GM21447 (cell line): ENCODE measurements at regions not wholly inside any gene's neighbourhood (a gene's known extent, or its start where the extent isn't known, plus 50 kb on each side); places are given as distances from the start of the nearest gene placed in this dataset.
"Not testable (repeated sequence)": the region's sequence is repeated elsewhere in the genome, so short reads cannot be mapped to it uniquely, and the experiment has no call there.

ENCODE experiments used
- ATAC-seq: cut with Tn5 transposase; IDR thresholded peaks from one replicate; pipeline ENCODE4 v1.9.1; 2021; ENCODE audit not compliant: unreplicated experiment

DNA sequence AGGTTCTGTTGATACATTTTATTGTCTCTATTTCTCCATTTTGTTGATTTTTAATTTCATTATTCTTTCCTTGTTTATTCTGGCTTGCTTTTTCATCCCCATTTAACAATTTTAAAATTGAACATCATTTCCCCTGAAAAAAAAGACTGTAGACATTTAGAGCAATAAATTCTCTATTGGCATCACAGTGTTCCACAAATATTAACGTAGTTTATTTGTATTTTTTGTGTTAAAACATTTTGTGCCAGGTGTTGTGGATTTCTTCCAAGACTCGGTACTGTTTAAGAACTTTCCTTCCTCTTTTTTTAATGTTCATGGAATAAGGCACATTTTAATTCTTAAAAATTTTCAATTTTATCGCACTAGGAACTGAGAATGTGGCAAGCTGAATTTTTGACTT, 156.1 kb upstream of the NPY start:
- ATAC-seq = no peak

DNA sequence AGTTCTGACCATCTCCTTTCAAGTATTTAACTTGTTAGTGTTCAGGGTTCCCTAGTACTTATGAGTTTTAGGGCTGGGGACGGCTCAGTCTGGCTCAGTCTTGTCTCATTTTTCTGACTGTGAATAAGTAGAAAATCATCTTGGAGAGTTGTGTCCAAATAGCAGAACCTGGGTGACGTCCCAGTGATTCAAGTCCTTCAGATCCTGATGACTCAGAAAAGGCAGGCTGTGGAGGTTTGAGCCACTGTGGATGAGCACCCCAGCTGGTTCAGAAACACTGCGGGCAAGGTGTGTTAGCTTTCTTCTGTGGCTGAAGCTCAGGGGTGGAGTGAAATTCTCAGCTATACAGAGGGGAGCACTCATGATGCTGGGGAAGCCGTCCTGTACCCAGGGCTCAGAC, 154.4 kb upstream of the NPY start:
- no peak for ATAC-seq

DNA sequence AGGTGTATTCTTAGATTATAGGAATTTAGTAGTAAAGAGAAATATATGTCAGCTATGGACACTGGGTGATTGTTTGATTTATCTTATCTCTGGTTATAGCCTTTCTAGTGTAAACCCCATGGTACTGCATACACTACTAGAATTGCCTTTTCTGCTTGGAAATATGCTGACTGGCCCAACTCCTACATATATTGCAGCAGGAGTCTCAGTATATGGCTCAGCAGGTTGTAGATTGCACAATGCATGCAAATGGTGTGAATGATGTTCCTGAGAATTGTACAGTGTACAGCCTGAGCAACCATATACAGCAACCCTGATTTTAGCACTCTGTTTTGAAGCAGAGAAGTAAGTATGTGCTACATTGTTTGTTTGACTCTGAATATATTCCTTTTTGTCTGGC, 153.4 kb upstream of the NPY start:
- ATAC-seq = no peak

DNA sequence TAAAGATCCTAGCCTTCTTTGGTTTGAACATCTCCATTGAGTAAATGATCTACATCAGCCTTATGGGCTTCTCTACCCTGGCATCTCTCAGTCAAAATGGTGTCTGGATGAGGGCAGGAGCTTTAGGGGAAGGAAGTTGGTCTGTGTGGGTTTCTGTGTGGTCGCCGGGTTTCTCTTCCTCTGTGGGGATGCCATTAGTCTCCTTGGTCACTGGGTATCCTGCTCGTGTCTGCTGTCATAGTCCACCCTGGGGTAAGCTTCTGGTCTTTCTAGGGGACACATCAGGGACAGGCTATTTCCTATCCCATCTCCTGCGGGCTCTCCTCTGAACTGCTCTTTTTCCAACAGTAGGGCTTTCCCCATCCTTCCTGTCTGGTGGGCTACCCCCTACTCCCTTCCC, 150.3 kb upstream of the NPY start:
- ATAC-seq = no peak

DNA sequence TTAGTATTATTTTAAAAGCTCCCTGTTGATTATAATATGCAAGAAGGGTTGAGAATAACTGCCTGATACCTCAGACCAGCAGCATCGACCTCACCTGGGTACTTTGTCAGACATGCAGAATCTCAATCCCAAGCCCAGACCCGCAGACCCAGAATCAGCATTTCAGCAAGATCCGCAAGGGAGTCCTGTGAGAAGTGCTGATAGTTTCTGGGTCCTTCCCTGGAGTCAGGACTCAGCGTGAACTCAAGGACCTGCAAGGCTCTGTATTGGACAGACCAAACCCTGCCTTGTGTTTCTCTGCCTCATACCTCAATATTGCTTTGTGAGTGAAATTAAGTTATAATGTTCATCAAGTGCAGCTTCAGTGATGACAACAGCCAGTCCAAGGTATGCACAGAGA, 149.5 kb upstream of the NPY start:
- no peak for ATAC-seq

DNA sequence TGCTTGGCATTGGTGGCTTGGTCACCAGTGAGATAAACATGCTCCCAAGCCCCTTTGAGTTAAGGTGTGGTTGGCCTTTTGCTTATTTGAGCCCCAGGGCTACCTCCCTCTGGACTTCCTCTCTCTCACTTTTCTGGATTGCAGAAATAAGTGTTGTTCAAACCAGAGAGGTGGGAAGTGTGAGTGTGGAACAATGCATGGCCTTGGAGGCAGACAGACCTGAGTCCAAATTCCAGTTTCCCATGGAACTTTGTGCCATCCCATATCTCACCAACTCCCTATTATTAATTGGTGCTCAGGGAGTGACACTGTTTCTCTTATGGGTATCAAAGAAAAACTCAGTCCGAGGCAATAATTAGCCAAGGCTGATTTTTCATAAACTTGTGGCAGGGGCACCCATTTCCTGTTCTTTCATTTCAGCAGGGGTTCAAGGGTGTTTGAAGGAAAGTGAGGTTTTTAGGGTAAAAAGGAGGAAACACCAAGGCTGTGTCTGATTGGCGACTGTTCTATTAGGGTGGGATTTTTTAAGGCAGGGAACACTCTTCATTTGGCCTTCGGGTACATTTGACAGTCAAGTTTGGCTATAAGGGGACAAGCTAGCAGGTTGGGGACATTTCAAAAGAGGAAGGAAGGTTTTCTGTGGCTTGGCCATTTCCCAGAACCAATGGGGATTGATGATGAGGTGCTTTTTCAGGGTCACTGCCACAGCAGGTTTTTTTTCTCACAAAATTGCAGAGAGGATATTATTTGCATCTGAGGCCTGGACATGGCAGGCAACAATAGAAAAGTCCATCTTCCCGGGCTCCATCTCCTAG, 148.8 kb upstream of the NPY start:
- ATAC-seq = peak; percentile 70

DNA sequence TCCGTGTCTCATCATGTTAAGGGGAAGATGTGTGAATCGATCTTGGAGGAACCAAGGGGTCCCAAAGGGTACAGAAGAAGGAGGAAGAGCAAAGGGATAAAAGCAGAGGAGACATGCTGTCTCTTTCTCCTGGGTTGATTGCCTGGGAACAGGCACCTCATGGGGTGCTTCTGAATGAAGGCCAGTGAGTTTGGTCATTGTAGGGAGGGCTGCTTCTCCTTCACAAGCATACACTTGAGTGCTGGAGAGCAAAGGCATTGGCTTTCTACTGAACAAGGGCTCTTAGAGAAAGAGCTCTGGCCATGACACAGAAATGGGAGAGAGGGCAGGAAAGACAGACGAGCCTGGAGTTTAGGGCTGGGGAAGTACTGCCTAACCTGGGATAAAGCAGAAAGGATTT, 146.7 kb upstream of the NPY start:
- ATAC-seq = no peak

DNA sequence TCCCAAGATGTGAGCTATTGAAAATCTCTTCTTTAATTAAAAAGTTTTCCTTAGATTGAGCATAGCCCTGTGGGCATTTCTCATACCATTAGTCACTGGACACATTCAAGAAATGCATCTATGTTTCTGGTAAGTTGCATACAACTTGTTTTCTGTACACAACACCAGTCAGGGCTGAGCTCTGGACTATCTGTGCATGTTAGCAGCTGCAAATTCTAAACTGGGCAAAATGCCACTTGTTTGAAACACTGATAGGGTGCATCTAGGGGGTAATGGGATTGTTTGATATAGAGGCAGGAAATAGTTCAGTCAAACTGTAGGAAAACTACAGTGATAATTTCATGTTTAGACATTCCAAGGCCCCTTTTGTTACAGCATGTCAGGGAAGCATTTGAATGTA, 145.6 kb upstream of the NPY start:
- no peak for ATAC-seq

DNA sequence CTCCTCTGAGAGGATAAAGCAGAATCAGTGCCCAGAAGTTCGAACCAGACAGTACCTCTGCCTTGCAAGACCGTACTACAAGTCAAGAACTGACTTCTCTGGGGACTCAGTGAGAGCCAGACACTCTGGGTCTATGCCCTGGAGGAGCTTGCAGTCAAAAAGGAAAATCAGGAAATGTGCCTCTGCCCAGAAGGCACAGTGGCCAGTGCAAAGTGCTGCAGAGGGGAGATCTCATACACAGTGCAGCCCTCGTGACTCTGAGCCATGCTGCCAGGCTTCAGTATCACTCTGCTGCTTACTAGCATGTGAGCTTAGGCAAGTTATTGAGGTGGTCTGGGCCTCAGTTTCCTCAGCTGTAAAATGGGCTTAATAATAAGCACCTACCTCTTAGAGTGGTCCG, 144.0 kb upstream of the NPY start:
- ATAC-seq = no peak

DNA sequence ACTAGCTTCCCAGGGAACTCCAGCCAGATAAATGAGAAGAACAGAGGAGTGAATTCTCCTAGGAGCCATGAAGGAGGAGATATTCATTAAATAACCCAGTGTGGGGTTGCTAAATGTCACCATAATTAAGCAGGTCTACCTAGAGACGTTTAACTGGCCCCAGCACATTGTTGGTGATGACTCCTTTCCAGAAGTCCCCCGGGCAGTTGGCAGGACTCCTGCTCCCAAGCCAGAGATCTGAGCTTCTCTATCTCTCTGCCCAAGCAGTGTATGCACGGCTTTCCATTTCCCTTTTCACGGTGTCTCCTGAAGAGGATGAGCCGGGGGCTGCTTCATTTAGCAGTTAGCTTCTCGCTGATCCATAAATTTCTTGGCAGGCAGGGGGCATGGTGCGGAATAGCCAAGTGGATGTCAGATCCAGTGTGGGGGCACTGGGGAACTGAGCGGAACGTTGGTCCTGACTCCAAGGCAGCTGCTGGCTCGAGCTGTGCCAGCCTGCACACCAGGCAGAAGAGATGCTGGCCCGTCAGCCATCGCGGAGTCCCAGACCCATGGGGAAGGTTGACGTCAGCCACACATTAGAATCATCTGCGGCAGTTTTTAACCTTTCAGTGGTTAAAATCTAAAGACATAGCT, 142.0 kb upstream of the NPY start:
- ATAC-seq = no peak

DNA sequence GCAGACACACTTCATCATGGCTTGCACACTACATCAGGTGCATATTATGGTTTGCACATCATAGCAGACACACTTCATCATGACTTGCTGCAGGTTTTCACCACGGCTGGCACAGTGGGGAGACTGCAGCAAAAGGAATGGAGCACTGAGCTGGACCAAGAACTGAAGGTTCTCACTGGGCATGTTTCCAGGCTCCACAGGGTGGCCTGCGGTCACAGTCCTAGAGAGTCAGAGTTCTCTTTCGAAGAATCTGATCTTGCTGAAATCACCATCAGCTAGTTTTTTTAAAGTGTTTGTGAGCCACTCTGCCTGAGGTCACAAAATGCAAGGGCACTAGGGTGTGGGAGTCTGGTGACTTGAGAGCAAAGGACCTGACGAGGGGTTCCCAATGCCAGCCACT, 140.4 kb upstream of the NPY start:
- ATAC-seq = no peak

DNA sequence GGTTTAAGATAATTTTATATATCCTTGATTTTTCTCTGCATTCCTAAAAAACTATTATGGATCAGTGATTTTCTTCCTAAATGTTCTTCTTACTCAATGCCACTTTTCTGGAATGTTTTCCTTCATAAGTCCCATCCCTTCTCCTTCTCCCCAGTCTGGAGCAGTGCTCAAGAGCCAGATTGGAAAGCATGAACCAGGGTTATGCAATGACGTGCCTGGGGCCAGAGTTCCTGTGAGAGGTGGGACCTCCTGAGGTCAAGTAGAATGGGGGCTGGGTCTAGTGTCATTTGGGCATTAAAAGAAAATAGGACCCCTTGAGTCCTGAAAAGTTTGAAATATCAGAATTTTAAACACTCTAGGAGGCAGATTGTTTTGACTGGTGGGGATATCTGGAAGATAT, 132.0 kb upstream of the NPY start:
- ATAC-seq = no peak

DNA sequence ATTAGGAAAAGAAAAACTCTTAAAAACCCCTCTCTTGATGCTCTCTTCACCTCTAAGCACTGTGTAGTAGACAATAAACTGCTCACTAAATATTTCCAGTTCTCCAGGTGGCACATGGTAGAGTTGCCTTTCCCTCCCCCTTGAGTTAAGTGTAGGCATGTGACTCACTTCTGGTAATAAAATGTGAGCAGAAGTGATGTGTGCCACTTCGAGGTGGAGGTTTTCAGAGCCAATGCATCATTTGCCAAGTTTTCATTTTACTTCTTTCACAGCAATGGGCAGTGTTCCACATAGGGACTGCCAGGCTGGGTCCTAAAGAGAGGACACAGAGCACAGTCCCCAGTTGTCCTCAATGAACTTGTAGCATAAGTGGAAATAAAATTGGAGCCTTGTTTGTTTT, 131.6 kb upstream of the NPY start:
- no peak for ATAC-seq

DNA sequence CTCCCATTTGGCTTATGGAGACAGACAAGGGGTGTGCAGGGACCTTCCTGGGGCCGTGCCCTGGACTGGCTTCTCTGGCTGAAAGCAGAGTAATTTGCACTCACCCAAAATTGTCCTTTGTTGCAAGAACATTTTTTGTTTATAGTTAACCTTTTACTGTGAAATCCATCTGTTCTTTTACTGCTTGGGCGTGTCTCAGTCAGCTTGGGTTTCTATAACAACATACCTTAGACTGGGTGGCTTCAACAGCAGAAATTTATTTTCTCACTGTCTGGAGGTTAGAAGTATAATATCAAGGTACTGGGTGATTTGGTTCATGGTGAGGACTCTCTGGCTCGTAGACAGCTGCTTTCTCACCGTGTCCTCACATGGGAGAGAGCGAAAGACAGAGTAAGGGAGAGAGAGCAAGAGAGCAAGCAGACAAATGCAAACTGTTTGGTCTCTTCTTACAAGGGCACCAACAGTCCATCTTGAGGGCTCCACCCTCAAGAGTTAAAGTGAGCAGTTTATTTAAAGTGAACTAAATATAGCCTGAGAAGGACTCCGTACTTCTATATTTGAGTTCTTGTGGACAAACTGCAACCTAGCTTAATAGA, 131.0 kb upstream of the NPY start:
- no peak for ATAC-seq

DNA sequence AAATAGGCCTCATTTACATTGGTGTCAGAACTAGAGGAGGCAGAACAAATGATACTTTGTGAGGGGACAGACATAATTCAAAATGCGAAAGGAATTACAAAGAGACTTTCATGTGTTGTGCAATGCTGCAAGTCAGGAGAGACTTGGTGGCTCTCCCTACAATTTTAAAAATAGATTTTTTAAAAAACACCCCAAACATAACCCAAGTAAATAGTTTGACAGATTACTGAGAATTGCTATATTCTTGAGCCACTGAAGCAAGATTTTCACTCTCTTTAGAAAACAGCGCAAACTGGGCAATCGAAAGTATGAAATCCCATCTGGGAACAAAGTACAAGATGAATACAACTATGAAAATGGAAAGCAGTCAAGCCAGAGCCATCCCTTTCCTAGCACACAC, 126.3 kb upstream of the NPY start:
- no peak for ATAC-seq

DNA sequence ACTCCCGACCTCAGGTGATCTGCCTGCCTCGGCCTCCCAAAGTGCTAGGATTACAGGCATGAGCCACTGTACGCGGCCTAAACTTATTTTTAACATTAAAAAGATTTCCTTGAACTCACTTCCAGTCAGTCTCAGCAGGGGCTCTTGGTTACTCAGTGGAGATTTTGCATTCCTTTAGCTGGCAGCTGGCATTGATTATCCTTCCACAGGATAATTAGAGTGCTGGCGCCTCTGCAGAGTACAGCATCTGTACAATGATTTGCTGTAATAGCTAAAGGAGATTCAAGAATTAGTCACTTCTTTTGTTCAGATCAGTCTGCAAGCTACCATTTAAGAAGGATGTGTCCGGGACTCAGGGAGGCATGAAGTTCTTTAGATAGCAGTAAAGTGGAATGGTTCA, 125.0 kb upstream of the NPY start:
- ATAC-seq = no peak

DNA sequence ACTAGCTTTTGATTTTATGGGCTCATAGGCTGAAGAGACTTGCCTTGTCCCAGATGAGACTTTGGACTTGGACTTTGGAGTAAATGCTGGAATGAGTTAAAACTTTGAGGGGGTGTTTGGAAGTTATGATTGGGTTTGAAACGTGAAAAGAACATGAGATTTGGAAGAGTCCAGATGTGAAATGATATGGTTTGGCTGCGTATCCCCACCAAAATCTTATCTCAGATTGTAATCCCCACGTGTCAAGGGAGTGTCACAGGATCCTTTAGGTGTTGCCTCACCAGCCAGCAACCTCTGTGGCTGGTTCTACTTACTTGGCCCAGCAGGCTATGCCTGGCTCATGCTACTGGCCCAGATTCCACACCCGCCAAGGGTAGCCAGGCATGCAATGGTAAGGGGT, 119.6 kb upstream of the NPY start:
- no peak for ATAC-seq

DNA sequence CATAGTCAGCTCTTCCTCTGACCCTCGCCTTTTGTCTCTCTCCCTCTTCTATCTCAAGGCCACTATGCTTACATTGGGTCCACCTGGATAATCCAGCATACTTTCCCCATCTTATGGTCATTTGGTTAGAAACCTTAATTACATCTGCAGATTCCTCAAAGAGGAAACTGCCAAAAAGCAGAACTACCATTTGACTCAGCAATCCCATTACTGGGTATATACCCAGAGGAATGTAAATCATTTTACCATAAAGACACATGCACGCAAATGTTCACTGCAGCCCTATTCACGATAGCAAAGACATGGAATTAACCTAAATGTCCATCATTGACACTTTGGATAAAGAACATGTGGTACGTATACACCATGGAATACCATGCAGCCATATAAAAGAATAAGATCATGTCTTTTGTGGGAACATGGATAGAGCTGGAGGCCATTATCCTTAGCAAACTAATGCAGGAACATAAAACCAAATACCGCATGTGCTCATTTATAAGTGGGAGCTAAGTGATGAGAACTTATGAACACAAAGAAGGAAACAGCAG, 114.8 kb upstream of the NPY start:
- ATAC-seq = no peak

DNA sequence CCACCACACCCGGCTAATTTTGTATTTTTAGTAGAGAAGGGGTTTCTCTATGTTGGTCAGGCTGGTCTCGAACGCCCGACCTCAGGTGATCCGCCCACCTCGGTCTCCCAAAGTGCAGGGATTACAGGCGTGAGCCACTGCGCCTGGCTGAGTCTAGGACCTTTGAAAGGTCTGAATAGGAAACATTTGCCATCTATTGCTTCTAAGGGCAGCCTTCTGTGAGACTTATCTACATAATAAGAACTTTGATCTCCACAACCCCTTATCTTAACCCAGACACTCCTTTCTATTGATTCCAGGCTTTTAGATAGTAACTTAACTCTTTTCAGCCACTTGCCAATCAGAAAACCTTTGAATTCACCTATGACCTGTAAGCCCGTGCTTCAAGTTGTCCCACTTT, 112.0 kb upstream of the NPY start:
- ATAC-seq = not testable (repeated sequence)

DNA sequence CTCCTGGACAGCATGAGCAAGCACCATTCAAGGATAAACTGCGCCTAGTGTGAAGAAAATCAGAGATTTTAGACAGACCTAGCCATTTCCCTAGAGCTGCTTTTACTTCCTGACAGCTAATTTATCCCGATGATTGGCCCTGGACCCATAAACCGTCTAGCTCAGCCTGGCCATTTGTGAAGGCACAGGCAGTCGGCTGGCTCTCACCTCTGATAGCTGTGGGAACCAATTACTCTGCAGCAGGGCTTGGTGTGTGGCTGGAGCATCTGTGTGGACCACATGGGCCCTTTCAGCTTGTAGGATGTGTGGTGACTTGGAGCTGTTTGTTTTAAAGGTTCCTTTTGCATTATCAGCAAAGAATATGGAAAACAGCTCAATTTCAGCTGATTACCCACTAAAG, 111.1 kb upstream of the NPY start:
- no peak for ATAC-seq

DNA sequence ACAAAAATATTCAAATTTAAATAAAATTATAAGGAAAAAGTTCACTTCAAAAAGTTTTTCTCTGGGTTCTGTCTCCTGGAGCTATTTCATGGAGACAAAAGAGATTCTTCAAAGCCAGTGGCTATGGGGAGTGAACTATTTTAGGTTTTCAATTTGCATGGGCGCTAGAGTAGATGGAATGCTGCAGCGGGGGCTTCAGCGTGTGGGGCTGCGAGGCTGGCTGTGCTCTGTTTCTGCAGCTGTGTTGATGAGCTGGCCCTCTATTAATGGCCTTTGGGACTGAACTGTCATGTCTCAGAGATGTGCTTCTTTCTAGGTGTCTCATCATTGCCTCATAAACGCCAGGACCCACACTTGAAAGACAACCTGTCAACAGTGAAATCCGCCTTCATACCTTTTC, 108.4 kb upstream of the NPY start:
- no peak for ATAC-seq
